H9 (cell line): ENCODE measurements at regions not wholly inside any gene's neighbourhood (a gene's known extent, or its start where the extent isn't known, plus 50 kb on each side); places are given as distances from the start of the nearest gene placed in this dataset.

Source experiments
- DNase-seq: peaks from one replicate; pipeline ENCODE4 v3.0.0-alpha.2; 2017
- H2AFZ ChIP-seq: one replicate; pipeline ENCODE4 v1.6.1; 2013; ENCODE audit warnings: mild to moderate bottlenecking, low read length, control low read depth, moderate library complexity
- H2AK5ac ChIP-seq: 2 replicates; pipeline ENCODE4 v1.6.1; 2013; ENCODE audit warnings: low read length, control low read depth, mixed read lengths; ENCODE audit not compliant: insufficient read length
- H2BK120ac ChIP-seq: one replicate; pipeline ENCODE4 v1.6.1; 2013; ENCODE audit warnings: low read depth, mild to moderate bottlenecking, low read length, control low read depth, inconsistent platforms; ENCODE audit not compliant: poor library complexity, severe bottlenecking
- H2BK12ac ChIP-seq: 2 replicates; pipeline ENCODE4 v1.6.1; 2013; ENCODE audit warnings: low read length, control low read depth, mixed read lengths, low read depth; ENCODE audit not compliant: insufficient read length
- H2BK15ac ChIP-seq: 2 replicates; pipeline ENCODE4 v1.6.1; 2013; ENCODE audit warnings: low read depth, low read length, control low read depth
- H2BK20ac ChIP-seq: one replicate; pipeline ENCODE4 v1.6.1; 2013; ENCODE audit warnings: low read depth, mild to moderate bottlenecking, low read length, control low read depth, inconsistent platforms; ENCODE audit not compliant: poor library complexity, severe bottlenecking
- H2BK5ac ChIP-seq: 2 replicates; pipeline ENCODE4 v1.6.1; 2013; ENCODE audit warnings: low read length, control low read depth, mixed read lengths; ENCODE audit not compliant: insufficient read length
- H3K14ac ChIP-seq: 2 replicates; pipeline ENCODE4 v1.6.1; 2013; ENCODE audit warnings: low read length, control low read depth; ENCODE audit not compliant: insufficient read depth
- H3K18ac ChIP-seq: 2 replicates; pipeline ENCODE4 v1.6.1; 2013; ENCODE audit warnings: low read depth, mild to moderate bottlenecking, mixed read lengths, low read length, control low read depth; ENCODE audit not compliant: insufficient read length
- H3K23ac ChIP-seq: 2 replicates; pipeline ENCODE4 v1.6.1; 2013; ENCODE audit warnings: low read length, control low read depth, mixed read lengths, low read depth; ENCODE audit not compliant: insufficient read length
- H3K23me2 ChIP-seq: 2 replicates; pipeline ENCODE4 v1.6.1; 2013; ENCODE audit warnings: low read depth, mild to moderate bottlenecking, mixed read lengths, low read length, control low read depth; ENCODE audit not compliant: insufficient read length, poor library complexity, severe bottlenecking
- H3K27ac ChIP-seq: 2 replicates; pipeline ENCODE4 v1.5.1; 2013; ENCODE audit warnings: low read length, control low read depth, mixed read lengths, low read depth; ENCODE audit not compliant: insufficient read length
- H3K27me3 ChIP-seq: 2 replicates; pipeline ENCODE4 v1.6.1; 2013; ENCODE audit warnings: low read length, control low read depth, inconsistent platforms; ENCODE audit not compliant: insufficient read depth
- H3K4ac ChIP-seq: 2 replicates; pipeline ENCODE4 v1.6.1; 2013; ENCODE audit warnings: low read depth, mild to moderate bottlenecking, control low read depth, inconsistent platforms, low read length, moderate library complexity
- H3K4me1 ChIP-seq: 2 replicates; pipeline ENCODE4 v1.6.1; 2013; ENCODE audit warnings: low read length, control low read depth, inconsistent platforms; ENCODE audit not compliant: insufficient read depth
- H3K4me2 ChIP-seq: 2 replicates; pipeline ENCODE4 v1.6.1; 2013; ENCODE audit warnings: low read length, control low read depth, mixed read lengths; ENCODE audit not compliant: insufficient read length, insufficient read depth
- H3K56ac ChIP-seq: 2 replicates; pipeline ENCODE4 v1.6.1; 2013; ENCODE audit warnings: low read depth, mild to moderate bottlenecking, mixed read lengths, low read length, control low read depth; ENCODE audit not compliant: insufficient read length
- H3K79me1 ChIP-seq: 2 replicates; pipeline ENCODE4 v1.6.1; 2013; ENCODE audit warnings: low read depth, mild to moderate bottlenecking, moderate library complexity, low read length, control low read depth, inconsistent platforms; ENCODE audit not compliant: insufficient read depth, poor library complexity, severe bottlenecking
- H3K79me2 ChIP-seq: 2 replicates; pipeline ENCODE4 v1.6.1; 2013; ENCODE audit warnings: low read length, control low read depth, inconsistent platforms; ENCODE audit not compliant: insufficient read depth
- H3K9ac ChIP-seq: 2 replicates; pipeline ENCODE4 v1.6.1; 2013; ENCODE audit warnings: low read length, control low read depth, mixed read lengths; ENCODE audit not compliant: insufficient read length; ENCODE audit errors: extremely low read depth
- H3K9me3 ChIP-seq: one replicate; pipeline ENCODE4 v1.6.1; 2013; ENCODE audit warnings: low read depth, low read length, inconsistent platforms; ENCODE audit not compliant: control insufficient read depth
- H3T11ph ChIP-seq: one replicate; pipeline ENCODE4 v1.6.1; 2013; ENCODE audit warnings: mild to moderate bottlenecking, low read length, control low read depth, inconsistent platforms
- H4K20me1 ChIP-seq: one replicate; pipeline ENCODE4 v1.6.1; 2013; ENCODE audit not compliant: control insufficient read depth, insufficient read length, insufficient read depth
- H4K5ac ChIP-seq: 2 replicates; pipeline ENCODE4 v1.6.1; 2013; ENCODE audit warnings: low read depth, mild to moderate bottlenecking, mixed read lengths, low read length, control low read depth; ENCODE audit not compliant: insufficient read length
- H4K8ac ChIP-seq: replicated peaks from 2 replicates; pipeline ENCODE4 v1.6.1; 2013; ENCODE audit warnings: low read length, control low read depth, mixed read lengths, low read depth; ENCODE audit not compliant: insufficient read length
- H4K91ac ChIP-seq: 2 replicates; pipeline ENCODE4 v1.6.1; 2013; ENCODE audit warnings: low read depth, mild to moderate bottlenecking, moderate library complexity, mixed read lengths, low read length, control low read depth; ENCODE audit not compliant: insufficient read length
- H3K27ac Mint-ChIP-seq, 3 experiments: 2 replicates in 2 of 3; 3 replicates in 1 of 3; pipeline ENCODE4 v1.8.0; 2020 to 2021; ENCODE audit warnings: mixed read lengths in 3 of 3, mild to moderate bottlenecking in 1 of 3, moderate library complexity in 1 of 3
- H3K27me3 Mint-ChIP-seq: 2 replicates; pipeline ENCODE4 v1.8.0; 2021; ENCODE audit warnings: low read depth, mild to moderate bottlenecking, moderate library complexity, mixed read lengths
- H3K36me3 Mint-ChIP-seq, 3 experiments: 2 replicates in 2 of 3; 3 replicates in 1 of 3; pipeline ENCODE4 v1.8.0; 2020 to 2021; ENCODE audit warnings: low read depth in 3 of 3, mixed read lengths in 3 of 3; ENCODE audit not compliant: insufficient read depth in 1 of 3
- H3K4me1 Mint-ChIP-seq, 2 experiments: 2 replicates each; pipeline ENCODE4 v1.8.0; 2020; ENCODE audit warnings: mixed read lengths in 2 of 2
- H3K4me3 Mint-ChIP-seq, 2 experiments: 2 replicates in 1 of 2; 3 replicates in 1 of 2; pipeline ENCODE4 v1.8.0; 2020 to 2021; ENCODE audit warnings: mild to moderate bottlenecking in 2 of 2, mixed read lengths in 2 of 2, moderate library complexity in 1 of 2
- H3K9me3 Mint-ChIP-seq, 2 experiments: 2 replicates in 1 of 2; 3 replicates in 1 of 2; pipeline ENCODE4 v1.8.0; 2020; ENCODE audit warnings: mild to moderate bottlenecking in 2 of 2, mixed read lengths in 2 of 2, moderate library complexity in 1 of 2
- WGBS: extraction: QIAGEN DNeasy Blood & Tissue Kit; methylation state at CpG from one replicate; pipeline ENCODE4 v1.1.7; 2013; ENCODE audit warnings: missing lambda C conversion rate, low lambda C conversion rate, mixed read lengths; ENCODE audit not compliant: insufficient read length; ENCODE audit errors: extremely low coverage; 5-methylcytosine and 5-hydroxymethylcytosine counted together
- TF ChIP-seq, protein P1 (sequence below): fragments of 200-600 bp; sonication (generic); conservative IDR thresholded peaks from 3 replicates; pipeline ENCODE4 v1.8.0; 2021; ENCODE audit warnings: antibody characterized with exemption, mild to moderate bottlenecking

DNA sequence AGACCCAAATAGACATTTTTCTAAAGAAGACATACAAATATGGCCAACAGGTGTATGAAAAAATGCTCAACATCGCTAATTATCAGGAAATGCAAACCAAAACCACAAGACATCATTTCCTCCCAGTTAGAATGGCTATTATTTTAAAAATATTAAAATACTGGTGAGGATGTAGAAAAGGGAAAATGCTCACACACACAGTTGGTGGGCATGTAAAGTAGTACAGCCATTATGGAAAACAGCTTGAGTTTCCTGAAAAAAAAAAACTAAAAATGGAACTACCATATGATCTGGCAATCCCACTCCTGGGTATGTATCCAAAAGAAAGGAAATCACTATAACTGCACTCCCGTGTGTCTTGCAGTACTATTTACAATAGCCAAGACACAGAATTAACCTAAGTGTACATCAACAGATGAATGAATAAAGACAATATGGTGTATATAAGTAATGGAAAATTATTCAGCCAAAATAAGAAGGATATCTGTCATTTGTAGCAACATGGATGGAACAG, 128.9 kb upstream of the DKK2 start:
- Histone ChIP-seq H3K56ac (no peak overlapping the region), H2BK120ac (no peak overlapping the region), H3K9me3 (no peaks in the 10 kb centered on the region), H3K14ac (no peak overlapping the region), H3K79me2 (no peaks in the 10 kb centered on the region), H4K20me1 (no peaks in the 10 kb centered on the region), H3K23me2 (no peaks in the 10 kb centered on the region), H3K27ac (no peak overlapping the region), H2BK20ac (no peak overlapping the region), H3K18ac (no peak overlapping the region), H3K4ac (no peak overlapping the region), H4K91ac (no peak overlapping the region), H2AFZ (no peak overlapping the region), H4K8ac (no peak overlapping the region), H3K79me1 (no peaks in the 10 kb centered on the region), H3K9ac (no peak overlapping the region), H3K4me1 (no peaks in the 10 kb centered on the region), H2BK15ac (no peak overlapping the region), H2BK5ac (no peak overlapping the region), H4K5ac (no peak overlapping the region), H2BK12ac (no peak overlapping the region), H2AK5ac (no peak overlapping the region), H3K23ac (no peak overlapping the region), H3T11ph (no peak overlapping the region), H3K27me3 (no peaks in the 10 kb centered on the region), H3K4me2 (no peak overlapping the region)
- no peak overlapping the region for H3K4me3 Mint-ChIP-seq
- H3K36me3 Mint-ChIP-seq, result peaks cover 0 to 11% (median 0%) of the 10 kb centered on the region in 3 experiments; a peak in 2 of 7 replicates
- no peak for DNase-seq
- H3K27ac Mint-ChIP-seq, result no peak overlapping the region
- TF ChIP-seq, protein P1, sequence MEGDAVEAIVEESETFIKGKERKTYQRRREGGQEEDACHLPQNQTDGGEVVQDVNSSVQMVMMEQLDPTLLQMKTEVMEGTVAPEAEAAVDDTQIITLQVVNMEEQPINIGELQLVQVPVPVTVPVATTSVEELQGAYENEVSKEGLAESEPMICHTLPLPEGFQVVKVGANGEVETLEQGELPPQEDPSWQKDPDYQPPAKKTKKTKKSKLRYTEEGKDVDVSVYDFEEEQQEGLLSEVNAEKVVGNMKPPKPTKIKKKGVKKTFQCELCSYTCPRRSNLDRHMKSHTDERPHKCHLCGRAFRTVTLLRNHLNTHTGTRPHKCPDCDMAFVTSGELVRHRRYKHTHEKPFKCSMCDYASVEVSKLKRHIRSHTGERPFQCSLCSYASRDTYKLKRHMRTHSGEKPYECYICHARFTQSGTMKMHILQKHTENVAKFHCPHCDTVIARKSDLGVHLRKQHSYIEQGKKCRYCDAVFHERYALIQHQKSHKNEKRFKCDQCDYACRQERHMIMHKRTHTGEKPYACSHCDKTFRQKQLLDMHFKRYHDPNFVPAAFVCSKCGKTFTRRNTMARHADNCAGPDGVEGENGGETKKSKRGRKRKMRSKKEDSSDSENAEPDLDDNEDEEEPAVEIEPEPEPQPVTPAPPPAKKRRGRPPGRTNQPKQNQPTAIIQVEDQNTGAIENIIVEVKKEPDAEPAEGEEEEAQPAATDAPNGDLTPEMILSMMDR, result no peak
- H3K9me3 Mint-ChIP-seq, result peaks cover 7 to 13% of the 10 kb centered on the region in 2 experiments
- H3K27me3 Mint-ChIP-seq, result no peaks in the 10 kb centered on the region
- no peaks in the 10 kb centered on the region for H3K4me1 Mint-ChIP-seq
- no CpG with 5 or more reads among the region's 2 CpGs for WGBS
